HG03039 (cell line): ENCODE measurements at regions not wholly inside any gene's neighbourhood (a gene's known extent, or its start where the extent isn't known, plus 50 kb on each side); places are given as distances from the start of the nearest gene placed in this dataset.
"Not testable (repeated sequence)": the region's sequence is repeated elsewhere in the genome, so short reads cannot be mapped to it uniquely, and the experiment has no call there.

Experiments
- ATAC-seq: cut with Tn5 transposase; IDR thresholded peaks from one replicate; pipeline ENCODE4 v1.9.1; 2021; ENCODE audit warnings: mild to moderate bottlenecking, moderate library complexity; ENCODE audit not compliant: unreplicated experiment

GRCh38 chr15:94972314-94972713, 741.0 kb downstream of the MCTP2 start:
- ATAC-seq = no peak

- no peak for ATAC-seq
Observed at GRCh38 chr15:94987085-94987484, 755.7 kb downstream of the MCTP2 start.

- ATAC-seq = no peak
Observed at GRCh38 chr15:94991718-94992117, 760.4 kb downstream of the MCTP2 start.

- no peak for ATAC-seq
Observed at GRCh38 chr15:95009635-95010034, 778.3 kb downstream of the MCTP2 start.

- ATAC-seq = no peak
Observed at GRCh38 chr15:95013381-95013780, 782.0 kb downstream of the MCTP2 start.

- no peak for ATAC-seq
Observed at GRCh38 chr15:95016511-95017229, 785.3 kb downstream of the MCTP2 start.

- no peak for ATAC-seq
Observed at GRCh38 chr15:95017666-95018328, 786.4 kb downstream of the MCTP2 start.

- ATAC-seq = peak; percentile 84
Observed at GRCh38 chr15:95018888-95019545, 787.7 kb downstream of the MCTP2 start.

- ATAC-seq = no peak
Observed at GRCh38 chr15:95019907-95020306, 788.5 kb downstream of the MCTP2 start.

- no peak for ATAC-seq
Observed at GRCh38 chr15:95021816-95022215, 790.5 kb downstream of the MCTP2 start.

- ATAC-seq = no peak
Observed at GRCh38 chr15:95024351-95024750, 793.0 kb downstream of the MCTP2 start.

GRCh38 chr15:95025924-95026728, 794.8 kb downstream of the MCTP2 start:
- ATAC-seq = no peak

GRCh38 chr15:95027981-95028380, 796.6 kb downstream of the MCTP2 start:
- ATAC-seq = no peak

- no peak for ATAC-seq
Observed at GRCh38 chr15:95032156-95032555, 800.8 kb downstream of the MCTP2 start.

GRCh38 chr15:95035106-95035505, 803.7 kb downstream of the MCTP2 start:
- ATAC-seq = no peak

- ATAC-seq = no peak
Observed at GRCh38 chr15:95041297-95041696, 809.9 kb downstream of the MCTP2 start.

GRCh38 chr15:95043236-95043932, 812.0 kb downstream of the MCTP2 start:
- ATAC-seq = not testable (repeated sequence)

GRCh38 chr15:95043933-95044313, 812.6 kb downstream of the MCTP2 start:
- ATAC-seq = no peak

GRCh38 chr15:95044745-95045417, 813.5 kb downstream of the MCTP2 start:
- ATAC-seq = no peak

- no peak for ATAC-seq
Observed at GRCh38 chr15:95051861-95052260, 820.5 kb downstream of the MCTP2 start.
